MG63 (cell line): ENCODE measurements at regions not wholly inside any gene's neighbourhood (a gene's known extent, or its start where the extent isn't known, plus 50 kb on each side); places are given as distances from the start of the nearest gene placed in this dataset.

Experiments
- DNase-seq: peaks from one replicate; pipeline ENCODE4 v3.0.0-alpha.2; 2020
- H3K27me3 ChIP-seq: fragments of 250-450 bp; sonication (Bioruptor Pico); 2 replicates; pipeline ENCODE4 v1.5.1; 2020; ENCODE audit warnings: mild to moderate bottlenecking, moderate library complexity
- H3K36me3 ChIP-seq: fragments of 250-450 bp; sonication (Bioruptor Pico); 2 replicates; pipeline ENCODE4 v1.5.1; 2020; ENCODE audit warnings: mild to moderate bottlenecking, moderate library complexity
- H3K4me3 ChIP-seq: fragments of 250-450 bp; sonication (Bioruptor Pico); 2 replicates; pipeline ENCODE4 v1.5.1; 2020; ENCODE audit warnings: mild to moderate bottlenecking, moderate library complexity
- H3K9me3 ChIP-seq: fragments of 250-450 bp; sonication (Bioruptor Pico); 2 replicates; pipeline ENCODE4 v1.5.1; 2020; ENCODE audit warnings: mild to moderate bottlenecking, moderate library complexity

DNA sequence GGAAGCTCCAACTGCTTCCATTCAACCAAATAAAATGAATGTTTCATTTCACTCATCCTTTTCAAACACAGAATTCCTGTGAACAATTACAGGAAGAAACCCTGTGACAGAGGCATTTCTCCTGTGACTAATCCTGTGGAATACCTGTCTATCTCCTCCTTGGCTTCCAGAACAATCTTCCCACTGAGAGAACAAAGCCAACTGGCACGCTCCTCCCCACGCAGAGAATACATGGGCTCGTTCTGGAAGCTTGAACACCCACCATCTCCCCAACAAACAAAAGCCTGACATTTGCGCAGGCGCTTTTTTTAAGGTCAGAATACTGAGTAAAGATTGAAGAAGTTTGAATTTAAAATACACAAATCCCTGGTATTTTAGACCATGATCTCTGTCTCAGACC, 104.7 kb upstream of the SLC66A3 start:
- no peaks in the 10 kb centered on the region for H3K27me3 ChIP-seq
- H3K4me3 ChIP-seq = no peak overlapping the region
- H3K36me3 ChIP-seq = no peaks in the 10 kb centered on the region
- no peaks in the 10 kb centered on the region for H3K9me3 ChIP-seq
- DNase-seq = no peak

DNA sequence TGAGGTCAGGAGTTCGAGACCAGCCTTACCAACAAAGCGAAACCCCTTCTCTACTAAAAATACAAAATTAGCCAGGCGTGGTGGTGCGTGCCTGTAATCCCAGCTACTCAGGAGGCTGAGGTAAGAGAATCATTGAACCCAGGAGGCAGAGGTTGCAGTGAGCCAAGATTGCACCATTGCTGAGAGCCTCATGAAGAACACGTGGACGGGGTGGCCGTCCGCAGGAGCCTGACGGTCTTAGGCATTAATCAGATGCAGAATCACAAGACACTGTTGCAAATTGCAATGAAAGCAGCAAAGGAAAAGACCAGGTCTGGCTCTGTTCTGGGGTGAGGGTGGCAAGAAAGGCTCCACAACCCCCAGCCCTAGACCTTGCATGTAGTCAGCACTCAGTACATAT, 104.0 kb upstream of the SLC66A3 start:
- DNase-seq = no peak
- Histone ChIP-seq H3K9me3 (no peaks in the 10 kb centered on the region), H3K4me3 (no peak overlapping the region), H3K36me3 (no peaks in the 10 kb centered on the region), H3K27me3 (no peaks in the 10 kb centered on the region)

DNA sequence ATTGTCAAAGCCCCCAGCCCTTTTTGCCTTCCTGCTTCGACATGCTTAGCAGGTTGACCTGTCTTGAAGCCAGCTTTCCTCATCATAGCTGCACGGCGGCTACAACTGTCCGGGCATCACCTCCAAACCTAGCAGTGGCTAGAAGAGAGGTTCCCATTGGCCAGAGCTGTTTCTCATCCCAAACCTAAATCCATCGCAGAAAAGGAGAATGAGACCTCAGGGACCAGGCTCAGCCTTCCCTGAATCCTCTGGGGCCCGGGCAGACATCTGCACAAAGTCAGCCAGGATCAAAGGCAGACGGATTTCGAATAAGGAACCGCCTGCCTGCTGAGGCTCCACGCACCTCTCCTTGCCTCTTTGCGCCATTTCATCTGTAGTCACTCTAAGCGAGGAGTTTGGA, 101.7 kb upstream of the SLC66A3 start:
- no peak for DNase-seq
- Histone ChIP-seq H3K36me3 (no peaks in the 10 kb centered on the region), H3K4me3 (no peak overlapping the region), H3K27me3 (no peaks in the 10 kb centered on the region), H3K9me3 (no peaks in the 10 kb centered on the region)

DNA sequence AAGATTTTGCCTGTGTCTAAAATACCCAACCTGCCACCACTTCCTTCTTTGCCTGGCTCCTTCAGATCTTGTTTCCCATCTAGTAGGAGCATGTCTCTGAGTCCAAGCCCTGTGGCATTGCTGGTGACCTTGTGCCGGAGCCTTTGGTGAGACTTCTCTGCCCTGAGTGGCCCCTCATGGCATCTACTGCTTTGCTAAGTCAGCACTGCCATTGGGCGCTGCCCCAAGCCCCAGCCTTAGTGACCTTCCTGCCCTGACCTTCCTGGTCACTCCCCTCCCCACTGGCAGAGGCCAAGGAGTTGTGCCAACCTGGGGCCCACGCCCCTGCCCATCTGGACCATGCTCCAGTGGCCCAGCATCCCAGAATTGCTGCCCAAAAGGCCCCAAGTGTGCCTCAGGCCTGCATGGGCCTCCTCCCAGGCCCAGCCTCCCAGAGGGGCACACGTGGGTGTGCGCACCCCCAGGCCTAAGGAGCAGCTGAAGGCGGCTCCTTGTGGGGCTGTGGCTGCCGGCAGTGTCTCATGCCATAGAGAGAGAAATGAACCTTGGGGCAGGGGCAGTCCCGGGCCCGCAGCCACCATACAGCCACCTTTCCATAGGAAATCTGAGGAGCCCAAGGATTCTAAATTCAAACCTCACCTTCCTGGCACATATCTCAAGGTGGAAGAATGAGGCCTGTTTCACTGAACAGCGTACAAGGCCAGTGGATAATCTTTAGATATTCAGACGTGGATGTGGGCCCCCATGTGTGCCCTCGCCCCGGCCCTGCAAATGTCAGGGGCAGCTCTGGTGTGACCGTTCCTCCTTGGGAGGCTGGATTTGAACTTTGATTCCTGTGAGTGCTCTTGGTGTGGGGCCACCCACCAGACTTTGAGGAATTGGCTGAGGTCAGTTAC, 100.2 kb upstream of the SLC66A3 start:
- no peak for DNase-seq
- Histone ChIP-seq H3K4me3 (no peak overlapping the region), H3K9me3 (0 out of 2 replicates have a peak, but pooled peaks cover 4% of the 10 kb centered on the region), H3K27me3 (no peaks in the 10 kb centered on the region), H3K36me3 (no peaks in the 10 kb centered on the region)

DNA sequence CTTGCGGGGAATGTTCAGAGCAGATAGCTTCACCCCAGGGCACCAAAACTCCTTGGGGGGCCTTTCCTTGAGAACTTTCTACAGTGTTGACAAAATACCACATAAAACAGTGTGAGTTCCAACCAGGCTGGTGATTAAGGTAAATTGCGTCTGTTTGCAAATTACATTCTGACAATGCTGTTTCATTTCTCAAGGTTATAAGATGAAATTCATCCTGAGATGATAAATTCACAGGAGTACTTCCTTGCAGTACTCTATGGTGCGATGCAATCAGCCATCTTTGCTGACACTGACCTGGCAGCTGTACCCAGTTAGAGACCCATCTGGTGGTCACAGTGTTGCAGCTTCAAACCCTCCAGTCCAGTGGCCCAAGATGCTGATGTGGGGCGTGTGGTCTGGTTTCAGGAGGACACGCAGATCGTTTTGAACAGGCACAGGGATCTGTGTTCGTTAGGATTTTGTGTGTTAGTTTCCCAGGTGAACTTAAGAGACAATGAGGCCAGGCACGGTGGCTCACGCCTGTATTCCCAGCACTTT, 99.5 kb upstream of the SLC66A3 start:
- DNase-seq = no peak
- no peak overlapping the region for H3K4me3 ChIP-seq
- no peaks in the 10 kb centered on the region for H3K27me3 ChIP-seq
- H3K36me3 ChIP-seq = no peaks in the 10 kb centered on the region
- H3K9me3 ChIP-seq = 0 out of 2 replicates have a peak, but pooled peaks cover 4% of the 10 kb centered on the region

DNA sequence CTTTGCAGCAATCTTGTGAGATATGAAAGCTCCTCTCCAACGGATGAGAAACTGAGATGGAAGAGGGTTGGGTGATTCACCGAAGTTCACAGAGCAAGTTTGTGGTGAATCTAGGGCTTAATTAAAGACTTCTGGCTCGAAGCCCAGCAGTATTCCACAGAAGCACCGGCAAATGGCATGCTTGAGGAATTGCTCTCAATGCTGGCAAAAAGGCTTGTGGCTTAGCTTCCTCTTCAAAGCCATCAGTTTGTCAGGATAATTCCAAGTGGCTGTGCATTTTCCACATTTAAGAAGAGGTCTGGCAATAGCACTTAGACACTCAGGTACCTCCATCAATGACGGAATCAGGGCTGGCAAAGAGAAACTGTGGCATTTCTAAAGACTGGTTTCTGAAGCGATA, 98.7 kb upstream of the SLC66A3 start:
- Histone ChIP-seq H3K27me3 (no peaks in the 10 kb centered on the region), H3K4me3 (no peak overlapping the region)

DNA sequence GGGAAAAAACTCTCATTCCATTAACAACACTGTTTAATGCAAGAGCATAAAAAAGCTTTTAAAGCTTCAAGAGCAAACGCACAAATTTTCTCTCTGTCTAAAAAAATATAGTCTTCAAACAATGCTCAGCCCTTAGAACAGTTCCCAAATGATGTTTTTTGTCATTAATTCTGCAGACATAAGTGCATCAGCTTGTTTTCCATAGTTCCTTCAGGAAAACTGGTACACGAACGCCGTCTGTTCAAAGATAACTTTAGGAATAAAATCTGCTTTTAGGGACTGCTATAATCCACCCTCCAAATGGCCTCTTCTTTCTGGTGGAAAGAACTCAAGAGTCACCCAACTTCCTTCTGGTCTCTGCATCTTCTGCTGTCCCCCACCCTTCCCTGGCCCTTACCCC, 98.2 kb upstream of the SLC66A3 start:
- Histone ChIP-seq H3K36me3 (no peaks in the 10 kb centered on the region), H3K27me3 (no peaks in the 10 kb centered on the region), H3K4me3 (no peak overlapping the region), H3K9me3 (peaks cover 12% of the 10 kb centered on the region; the same call in 1 of the 2 replicates)
- no peak for DNase-seq

More for the DNA sequence above, 98.7 kb upstream of the SLC66A3 start:
- Histone ChIP-seq H3K36me3 (no peaks in the 10 kb centered on the region), H3K9me3 (peaks cover 9% of the 10 kb centered on the region; the same call in 1 of the 2 replicates)
- peak; percentile 83 for DNase-seq

DNA sequence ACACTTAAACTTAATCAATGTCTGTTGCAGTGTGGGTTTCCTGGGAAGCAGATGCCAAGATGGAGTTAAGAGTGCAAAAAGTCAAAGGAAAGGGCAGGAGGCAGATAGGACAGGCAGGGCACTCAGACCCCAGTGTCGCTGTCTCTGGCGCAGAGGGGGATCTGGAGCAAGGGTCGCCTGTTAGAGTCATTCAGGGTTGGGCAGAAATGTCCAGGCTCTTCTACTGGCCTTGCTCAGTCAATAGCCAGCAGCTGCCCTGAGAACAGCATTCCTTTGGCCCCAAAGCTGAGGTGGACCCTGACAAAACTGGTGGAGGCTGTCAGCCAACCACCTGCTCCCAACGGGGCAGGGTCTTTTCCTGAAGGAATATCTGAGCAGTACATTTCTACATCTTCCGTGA, 97.1 kb upstream of the SLC66A3 start:
- DNase-seq = no peak
- Histone ChIP-seq H3K4me3 (no peak overlapping the region), H3K36me3 (no peaks in the 10 kb centered on the region), H3K9me3 (peaks cover 12% of the 10 kb centered on the region; the same call in 1 of the 2 replicates), H3K27me3 (no peaks in the 10 kb centered on the region)

DNA sequence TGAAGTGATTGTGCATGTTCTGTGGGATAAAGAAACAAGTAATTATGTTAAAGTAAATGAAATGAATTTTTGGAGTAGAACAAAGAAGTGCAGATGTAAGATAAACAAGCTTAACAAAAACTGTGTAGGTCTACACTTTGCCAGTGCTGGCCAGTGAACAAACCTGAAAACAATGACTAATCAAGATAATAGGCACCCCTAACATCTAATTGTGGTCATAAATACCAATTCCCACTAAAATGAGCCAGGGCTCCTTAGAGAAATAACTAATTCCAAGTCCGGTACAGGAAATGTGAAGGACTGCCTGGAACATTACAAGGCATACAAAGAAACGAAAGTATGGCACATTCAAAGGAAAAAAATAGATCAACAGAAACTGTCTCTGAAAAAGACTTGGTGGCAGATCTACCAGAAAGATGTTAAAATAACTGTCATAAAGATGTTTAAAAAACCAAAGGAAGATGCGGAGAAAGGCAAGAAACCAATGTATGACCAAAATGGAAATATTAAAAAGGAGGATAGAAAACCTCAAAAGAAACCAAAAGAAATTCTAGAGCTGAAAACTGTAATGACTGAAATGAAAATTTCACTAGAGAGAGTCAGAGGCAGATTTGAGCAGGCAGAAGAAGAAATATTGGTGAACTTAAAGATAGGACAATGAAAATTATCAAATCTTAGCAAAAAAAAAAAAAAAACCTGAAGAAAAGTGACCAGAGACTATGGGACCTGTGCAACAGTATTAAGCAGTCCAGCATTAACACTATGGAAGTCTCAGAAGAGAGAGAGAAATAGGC, 94.7 kb upstream of the SLC66A3 start:
- no peak for DNase-seq
- H3K9me3 ChIP-seq = peaks cover 12% of the 10 kb centered on the region; the same call in 1 of the 2 replicates
- no peak overlapping the region for H3K4me3 ChIP-seq
- H3K36me3 ChIP-seq = no peaks in the 10 kb centered on the region
- no peaks in the 10 kb centered on the region for H3K27me3 ChIP-seq

DNA sequence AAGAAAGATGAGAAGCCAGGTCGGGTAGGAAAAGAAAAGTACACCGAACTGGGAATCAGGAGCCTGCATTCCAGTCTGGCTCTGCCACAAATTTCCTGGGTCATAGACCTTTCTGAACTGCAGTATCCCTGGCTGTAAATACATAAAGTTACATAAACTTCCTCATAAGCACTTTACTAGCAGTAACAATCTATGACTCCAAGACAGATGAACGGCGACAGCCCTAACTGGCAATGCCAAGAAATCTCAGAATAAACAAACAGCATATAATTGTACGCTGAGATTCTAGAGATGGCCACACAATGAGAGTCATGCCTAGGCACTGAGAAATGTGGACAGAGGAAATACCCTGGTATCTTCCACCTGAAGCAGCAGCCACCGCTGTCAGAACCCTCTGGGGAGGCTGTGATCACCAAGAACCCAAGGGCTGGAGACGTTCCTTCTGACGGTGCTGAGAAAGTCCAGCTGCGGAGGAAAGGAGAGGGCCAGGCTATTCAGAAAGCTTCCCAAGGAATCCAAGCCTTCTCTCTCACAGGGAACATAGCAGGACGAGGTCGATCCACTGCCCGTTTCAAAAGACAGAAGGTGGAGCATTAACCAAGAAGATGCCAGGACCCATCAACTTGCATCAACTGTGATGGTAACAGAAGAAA, 89.3 kb upstream of the SLC66A3 start:
- H3K36me3 ChIP-seq = no peaks in the 10 kb centered on the region
- peaks cover 7% of the 10 kb centered on the region; the same call in 1 of the 2 replicates for H3K9me3 ChIP-seq
- peak; percentile 27 for DNase-seq
- H3K27me3 ChIP-seq = no peaks in the 10 kb centered on the region
- no peak overlapping the region for H3K4me3 ChIP-seq

DNA sequence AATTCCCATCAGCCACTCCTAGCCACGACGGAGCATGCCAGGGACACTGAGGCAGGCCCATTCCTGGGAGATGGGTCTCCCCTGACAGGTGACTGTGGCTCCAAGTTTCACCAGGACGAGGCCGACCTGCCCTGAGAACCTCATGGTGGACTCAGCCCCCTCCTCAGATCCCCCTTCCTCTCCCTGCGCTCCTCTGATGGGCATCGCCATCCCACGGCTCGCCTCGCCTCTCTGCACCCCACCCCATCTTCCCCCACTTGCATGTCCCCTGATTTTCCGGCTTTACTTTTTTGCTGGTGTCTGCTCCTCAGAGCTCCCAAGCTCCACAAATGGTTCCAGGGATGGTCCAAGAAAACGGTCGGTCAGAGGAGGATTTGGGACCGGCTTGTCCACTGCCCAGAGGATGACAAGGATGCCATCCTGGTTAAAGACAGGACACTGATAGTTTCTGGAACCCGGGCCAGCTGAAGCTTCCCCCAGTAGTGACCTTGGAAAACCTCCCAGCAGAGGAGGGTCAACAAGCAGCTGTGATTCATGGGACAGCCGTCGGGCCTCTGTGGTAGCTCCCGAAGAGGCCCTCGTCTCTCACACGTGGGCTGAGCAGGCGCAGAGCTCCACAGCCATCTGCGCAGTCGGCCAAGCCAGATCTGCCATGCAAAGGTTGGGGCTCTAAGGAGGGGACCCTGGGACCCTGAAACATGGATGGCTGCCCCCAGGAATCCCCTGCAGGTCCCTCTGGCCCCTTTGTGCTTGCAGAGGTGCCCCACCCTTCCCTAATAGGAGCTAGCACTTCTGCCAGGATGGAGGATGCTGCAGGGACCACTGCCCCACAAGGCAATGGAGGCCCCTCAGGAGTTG, 87.8 kb upstream of the SLC66A3 start:
- H3K27me3 ChIP-seq = no peaks in the 10 kb centered on the region
- no peak for DNase-seq

DNA sequence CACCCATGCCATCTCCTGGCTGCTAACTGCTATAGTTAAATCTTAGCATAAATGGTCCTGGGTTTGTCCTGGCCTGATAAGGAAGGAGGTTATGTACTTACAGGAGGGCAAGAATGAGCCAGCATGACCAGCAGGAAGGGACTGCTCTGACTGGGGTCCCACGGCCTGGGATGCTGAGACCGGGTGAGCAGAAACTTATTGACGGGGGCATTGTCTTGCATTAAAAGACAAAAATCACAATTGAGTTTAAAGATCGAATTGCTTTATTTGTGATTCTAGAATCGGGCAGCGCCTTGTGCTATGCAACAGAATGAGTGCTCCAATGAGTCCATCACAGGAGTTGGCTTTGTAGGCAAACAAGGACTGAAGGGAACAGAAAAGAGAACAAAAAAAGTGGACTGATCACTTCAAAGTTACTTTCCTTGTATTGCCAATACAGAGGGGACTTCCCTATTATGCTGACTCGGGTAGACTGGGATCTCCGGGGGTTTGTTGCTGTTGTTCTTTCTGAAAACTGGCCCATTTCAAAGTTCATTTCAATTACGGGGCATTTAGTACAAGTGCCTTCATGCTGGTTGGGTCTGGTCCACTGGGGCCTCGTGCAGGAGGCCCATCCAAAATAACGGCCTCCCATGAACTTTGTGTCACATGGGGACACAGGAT, 87.1 kb upstream of the SLC66A3 start:
- no peaks in the 10 kb centered on the region for H3K36me3 ChIP-seq
- no peaks in the 10 kb centered on the region for H3K27me3 ChIP-seq
- 0 out of 2 replicates have a peak, but pooled peaks cover 4% of the 10 kb centered on the region for H3K9me3 ChIP-seq
- DNase-seq = no peak
- H3K4me3 ChIP-seq = no peak overlapping the region

More for the DNA sequence above, 87.8 kb upstream of the SLC66A3 start:
- Histone ChIP-seq H3K4me3 (no peak overlapping the region), H3K9me3 (no peaks in the 10 kb centered on the region), H3K36me3 (no peaks in the 10 kb centered on the region)

DNA sequence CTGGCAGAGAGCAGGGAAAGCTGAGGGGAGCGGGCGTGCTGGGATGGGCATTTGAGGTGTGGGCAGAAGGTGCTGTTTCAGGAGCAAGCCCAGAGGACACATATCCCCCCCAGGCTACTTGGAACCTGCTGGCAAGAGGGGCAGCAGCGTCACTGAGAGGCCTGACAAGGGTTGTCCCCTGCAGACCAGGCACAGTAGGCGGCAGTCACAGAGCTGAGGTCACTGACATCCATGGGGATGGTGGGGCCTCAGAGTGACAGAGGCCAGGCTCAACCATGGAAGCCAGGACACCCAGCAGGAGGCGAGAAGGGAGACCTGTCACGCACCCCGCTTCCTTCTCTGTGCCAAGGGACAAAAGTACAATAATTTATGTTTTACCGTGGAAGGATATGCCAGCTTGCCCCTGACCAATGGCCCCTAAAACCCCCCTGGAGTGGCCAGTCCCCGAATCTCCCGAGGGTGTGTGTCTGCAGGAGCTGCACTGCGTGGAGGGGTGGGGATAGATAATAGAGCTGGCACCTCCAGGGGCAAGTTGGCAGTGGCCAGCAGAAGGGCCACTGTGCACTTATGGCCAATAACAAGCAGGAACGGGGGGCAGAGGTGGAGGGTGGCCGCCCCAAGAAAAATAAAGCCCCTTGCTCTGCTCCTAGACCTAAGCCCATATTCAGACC, 86.3 kb upstream of the SLC66A3 start:
- DNase-seq = no peak
- Histone ChIP-seq H3K9me3 (0 out of 2 replicates have a peak, but pooled peaks cover 4% of the 10 kb centered on the region), H3K4me3 (no peak overlapping the region), H3K36me3 (no peaks in the 10 kb centered on the region), H3K27me3 (no peaks in the 10 kb centered on the region)

DNA sequence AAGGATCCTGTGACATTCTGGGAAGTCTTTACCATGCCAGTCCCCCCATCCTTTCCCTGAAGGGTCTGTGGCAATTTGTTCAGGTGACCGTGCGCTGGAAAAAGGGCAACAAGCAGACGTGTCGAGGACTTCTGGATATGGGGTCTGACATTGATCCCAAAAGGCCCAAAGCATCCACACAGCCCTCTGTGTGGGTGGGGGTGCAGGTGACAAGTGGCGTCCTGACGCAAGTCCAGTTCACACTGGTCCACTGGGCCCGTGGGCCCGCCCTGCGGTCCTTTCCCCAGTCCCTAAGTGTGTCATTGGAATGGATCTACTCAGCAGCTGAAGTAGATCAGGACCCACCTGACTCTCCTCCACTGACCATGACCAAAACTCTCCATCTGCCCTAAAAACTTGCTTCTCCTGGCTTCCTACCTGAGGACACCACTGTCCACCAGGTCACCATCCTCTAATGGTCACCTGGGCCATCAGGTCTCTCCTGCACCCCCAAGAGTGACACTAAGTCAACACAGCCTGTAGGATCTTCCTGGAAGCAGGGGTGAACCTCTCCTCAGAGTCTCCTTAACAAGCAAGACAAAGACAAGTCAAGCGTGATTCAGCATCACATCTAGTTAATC, 85.6 kb upstream of the SLC66A3 start:
- no peak for DNase-seq
- Histone ChIP-seq H3K4me3 (no peak overlapping the region), H3K36me3 (no peaks in the 10 kb centered on the region), H3K9me3 (0 out of 2 replicates have a peak, but pooled peaks cover 4% of the 10 kb centered on the region), H3K27me3 (no peaks in the 10 kb centered on the region)
